WTC11 (cell line): ENCODE measurements at regions not wholly inside any gene's neighbourhood (a gene's known extent, or its start where the extent isn't known, plus 50 kb on each side); places are given as distances from the start of the nearest gene placed in this dataset.

Experiments
- ATAC-seq: fragments of 200-7000 bp; cut with Tn5 transposase; 2 replicates; pipeline ENCODE4 v1.10.0; 2021; ENCODE audit warnings: mild to moderate bottlenecking, moderate library complexity
- CTCF ChIA-PET: fragments of 300-600 bp; sonication (Branson Sonifier 250); formaldehyde crosslinking; loops from one replicate; lab custom pipeline; 2021; ENCODE audit warnings: antibody characterized with exemption; lab: Charles Lee
- POLR2A ChIA-PET: fragments of 350-600 bp; sonication (Branson Sonifier 250); formaldehyde crosslinking; loops from one replicate; lab custom pipeline; 2021; ENCODE audit warnings: antibody characterized with exemption; lab: Charles Lee
- DNase-seq: peaks from one replicate; pipeline ENCODE4 v3.0.0; 2021; ENCODE audit warnings: low spot score
- H3K27ac Mint-ChIP-seq: 2 replicates; pipeline ENCODE4 v1.8.0; 2021; ENCODE audit warnings: mixed read lengths
- H3K27me3 Mint-ChIP-seq: 2 replicates; pipeline ENCODE4 v1.8.0; 2021; ENCODE audit warnings: low read depth, mild to moderate bottlenecking, moderate library complexity, mixed read lengths
- H3K36me3 Mint-ChIP-seq: 2 replicates; pipeline ENCODE4 v1.8.0; 2021; ENCODE audit warnings: mixed read lengths
- H3K4me1 Mint-ChIP-seq: 2 replicates; pipeline ENCODE4 v1.8.0; 2022; ENCODE audit warnings: mixed read lengths
- H3K4me3 Mint-ChIP-seq: 2 replicates; pipeline ENCODE4 v1.8.0; 2021; ENCODE audit warnings: mild to moderate bottlenecking, moderate library complexity, mixed read lengths
- H3K9me3 Mint-ChIP-seq: 2 replicates; pipeline ENCODE4 v1.8.0; 2021; ENCODE audit warnings: mixed read lengths
- CREM ChIP-seq: sonication (generic); formaldehyde crosslinking; IDR thresholded peaks from 2 replicates; pipeline ENCODE4 v1.8.1; 2022; ENCODE audit warnings: mild to moderate bottlenecking, missing genetic modification reagents, moderate library complexity
- HMGA2 ChIP-seq: fragments of 250-450 bp; sonication (Bioruptor Pico); IDR thresholded peaks from 2 replicates; pipeline ENCODE4 v1.4.0; 2021; ENCODE audit warnings: mild to moderate bottlenecking, moderate library complexity
- JAZF1 ChIP-seq: fragments of 250-450 bp; sonication (Bioruptor Pico); IDR thresholded peaks from 2 replicates; pipeline ENCODE4 v1.9.0; 2021; ENCODE audit warnings: moderate library complexity, mild to moderate bottlenecking, inconsistent platforms
- MYBL2 ChIP-seq: sonication (generic); formaldehyde crosslinking; IDR thresholded peaks from 2 replicates; pipeline ENCODE4 v1.8.1; 2023; ENCODE audit warnings: mild to moderate bottlenecking, moderate library complexity, missing genetic modification reagents
- NFYB ChIP-seq: sonication (generic); formaldehyde crosslinking; conservative IDR thresholded peaks from 2 replicates; pipeline ENCODE4 v1.8.0; 2022; ENCODE audit warnings: low read depth, missing genetic modification reagents
- NR1H2 ChIP-seq: sonication (generic); formaldehyde crosslinking; IDR thresholded peaks from 2 replicates; pipeline ENCODE4 v1.9.0; 2021; ENCODE audit warnings: mild to moderate bottlenecking, moderate library complexity, missing genetic modification reagents
- NR2C2 ChIP-seq: sonication (generic); formaldehyde crosslinking; IDR thresholded peaks from 2 replicates; pipeline ENCODE4 v1.8.0; 2022; ENCODE audit warnings: mild to moderate bottlenecking, missing genetic modification reagents
- RORB ChIP-seq: fragments of 250-450 bp; sonication (Bioruptor Pico); IDR thresholded peaks from 2 replicates; pipeline ENCODE4 v1.9.0; 2021; ENCODE audit warnings: mild to moderate bottlenecking
- SMAD4 ChIP-seq: sonication (generic); formaldehyde crosslinking; IDR thresholded peaks from 2 replicates; pipeline ENCODE4 v1.8.0; 2022; ENCODE audit warnings: mild to moderate bottlenecking, missing genetic modification reagents
- TP53 ChIP-seq: sonication (generic); formaldehyde crosslinking; IDR thresholded peaks from 2 replicates; pipeline ENCODE4 v1.8.1; 2023; ENCODE audit warnings: mild to moderate bottlenecking, missing genetic modification reagents
- ZNF138 ChIP-seq: sonication (generic); formaldehyde crosslinking; conservative IDR thresholded peaks from 2 replicates; pipeline ENCODE4 v1.8.1; 2022; ENCODE audit warnings: mild to moderate bottlenecking, moderate library complexity, missing genetic modification reagents
- ZNF317 ChIP-seq: sonication (generic); formaldehyde crosslinking; IDR thresholded peaks from 2 replicates; pipeline ENCODE4 v1.8.1; 2023; ENCODE audit warnings: low read depth, mild to moderate bottlenecking, moderate library complexity, missing genetic modification reagents, borderline replicate concordance
- ZNF671 ChIP-seq: fragments of 250-450 bp; sonication (Bioruptor Pico); IDR thresholded peaks from 2 replicates; pipeline ENCODE4 v1.8.0; 2021; ENCODE audit warnings: mild to moderate bottlenecking
- TF ChIP-seq, protein P1 (sequence below): sonication (generic); formaldehyde crosslinking; conservative IDR thresholded peaks from 2 replicates; pipeline ENCODE4 v1.8.1; 2023; ENCODE audit warnings: mild to moderate bottlenecking, low read depth, missing genetic modification reagents, moderate library complexity
- TF ChIP-seq, protein P2 (sequence below): fragments of 250-450 bp; sonication (Bioruptor Pico); IDR thresholded peaks from 2 replicates; pipeline ENCODE4 v1.9.0; 2021; ENCODE audit warnings: mild to moderate bottlenecking
- TF ChIP-seq, protein P3 (sequence below): sonication (generic); formaldehyde crosslinking; IDR thresholded peaks from 2 replicates; pipeline ENCODE4 v1.8.0; 2022; ENCODE audit warnings: mild to moderate bottlenecking, missing genetic modification reagents
- TF ChIP-seq, protein P4 (sequence below): sonication (generic); formaldehyde crosslinking; IDR thresholded peaks from 2 replicates; pipeline ENCODE4 v1.8.0; 2023; ENCODE audit warnings: missing genetic modification reagents, mild to moderate bottlenecking, borderline replicate concordance
- TF ChIP-seq, protein P5 (sequence below): fragments of 250-450 bp; sonication (Bioruptor Pico); IDR thresholded peaks from 2 replicates; pipeline ENCODE4 v1.8.0; 2021; ENCODE audit warnings: mild to moderate bottlenecking
- TF ChIP-seq, protein P6 (sequence below): sonication (generic); formaldehyde crosslinking; IDR thresholded peaks from 2 replicates; pipeline ENCODE4 v1.8.0; 2022; ENCODE audit warnings: mild to moderate bottlenecking, missing genetic modification reagents
- TF ChIP-seq, protein P7 (sequence below): fragments of 250-450 bp; sonication (Bioruptor Pico); IDR thresholded peaks from 2 replicates; pipeline ENCODE4 v1.9.0; 2021; ENCODE audit warnings: mild to moderate bottlenecking, borderline replicate concordance

DNA sequence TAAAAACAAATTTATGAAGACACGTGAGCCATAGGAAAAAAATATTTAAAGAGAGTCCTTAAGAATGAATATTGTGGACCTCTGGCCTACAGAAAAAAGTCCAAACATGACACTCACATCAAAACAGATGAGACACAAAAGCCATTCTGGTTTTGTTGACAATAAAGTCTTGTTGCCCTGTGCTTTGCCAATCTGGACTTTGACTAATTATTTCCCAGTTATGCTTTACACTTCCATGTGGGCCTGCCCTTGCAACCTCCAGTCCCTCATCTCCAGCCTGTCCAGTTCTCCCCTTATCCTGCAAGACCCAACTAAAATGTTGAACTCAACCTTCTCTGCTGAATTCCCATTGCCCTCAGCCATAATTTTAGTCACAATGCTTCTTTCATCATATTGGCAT, 184.5 kb upstream of the SERP2 start (continued):
- TF ChIP-seq, protein P1, sequence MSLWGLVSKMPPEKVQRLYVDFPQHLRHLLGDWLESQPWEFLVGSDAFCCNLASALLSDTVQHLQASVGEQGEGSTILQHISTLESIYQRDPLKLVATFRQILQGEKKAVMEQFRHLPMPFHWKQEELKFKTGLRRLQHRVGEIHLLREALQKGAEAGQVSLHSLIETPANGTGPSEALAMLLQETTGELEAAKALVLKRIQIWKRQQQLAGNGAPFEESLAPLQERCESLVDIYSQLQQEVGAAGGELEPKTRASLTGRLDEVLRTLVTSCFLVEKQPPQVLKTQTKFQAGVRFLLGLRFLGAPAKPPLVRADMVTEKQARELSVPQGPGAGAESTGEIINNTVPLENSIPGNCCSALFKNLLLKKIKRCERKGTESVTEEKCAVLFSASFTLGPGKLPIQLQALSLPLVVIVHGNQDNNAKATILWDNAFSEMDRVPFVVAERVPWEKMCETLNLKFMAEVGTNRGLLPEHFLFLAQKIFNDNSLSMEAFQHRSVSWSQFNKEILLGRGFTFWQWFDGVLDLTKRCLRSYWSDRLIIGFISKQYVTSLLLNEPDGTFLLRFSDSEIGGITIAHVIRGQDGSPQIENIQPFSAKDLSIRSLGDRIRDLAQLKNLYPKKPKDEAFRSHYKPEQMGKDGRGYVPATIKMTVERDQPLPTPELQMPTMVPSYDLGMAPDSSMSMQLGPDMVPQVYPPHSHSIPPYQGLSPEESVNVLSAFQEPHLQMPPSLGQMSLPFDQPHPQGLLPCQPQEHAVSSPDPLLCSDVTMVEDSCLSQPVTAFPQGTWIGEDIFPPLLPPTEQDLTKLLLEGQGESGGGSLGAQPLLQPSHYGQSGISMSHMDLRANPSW (CRISPR knock-in tag), result no peak
- TF ChIP-seq NR1H2 (CRISPR knock-in tag), result no peak
- TF ChIP-seq HMGA2 (CRISPR knock-in tag), result no peak
- TF ChIP-seq CREM (CRISPR knock-in tag), result no peak

DNA sequence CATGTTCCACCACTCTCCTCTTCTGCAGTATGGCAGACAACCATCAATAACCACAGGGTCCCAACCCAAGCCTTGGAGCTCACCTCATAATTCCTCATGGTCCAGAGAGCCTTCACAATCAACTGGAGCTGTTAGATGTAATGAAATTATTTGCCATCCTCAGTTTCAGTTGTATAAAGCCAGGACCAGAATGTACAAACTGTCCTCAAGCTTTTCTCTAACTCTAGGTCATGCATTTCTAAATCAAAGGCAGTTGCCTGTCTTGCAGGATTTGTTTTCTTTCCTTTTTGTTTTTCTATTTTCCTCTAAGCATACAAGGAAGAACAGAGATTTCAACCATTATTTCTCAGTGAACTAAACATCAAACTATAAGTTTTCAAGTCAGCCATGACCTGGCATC, 182.5 kb upstream of the SERP2 start:
- ATAC-seq, result no peak
- DNase-seq, result no peak
- H3K4me1 Mint-ChIP-seq, result 0 out of 2 replicates have a peak, but pooled peaks cover 3% of the 10 kb centered on the region
- CTCF ChIA-PET, result interaction anchor here (0.5 to 1.9 kb wide), 12 partner anchors 25 to 282 kb away, joined by 3 to 12 read pairs (median 3); no protein-coding TSS in a partner anchor
- H3K27me3 Mint-ChIP-seq, result no peaks in the 10 kb centered on the region
- TF ChIP-seq NFYB, result no peak
- no peak for TF ChIP-seq MYBL2 (CRISPR knock-in tag)
- no peak for TF ChIP-seq ZNF671
- no peak for TF ChIP-seq RORB (CRISPR knock-in tag)
- TF ChIP-seq, protein P2, sequence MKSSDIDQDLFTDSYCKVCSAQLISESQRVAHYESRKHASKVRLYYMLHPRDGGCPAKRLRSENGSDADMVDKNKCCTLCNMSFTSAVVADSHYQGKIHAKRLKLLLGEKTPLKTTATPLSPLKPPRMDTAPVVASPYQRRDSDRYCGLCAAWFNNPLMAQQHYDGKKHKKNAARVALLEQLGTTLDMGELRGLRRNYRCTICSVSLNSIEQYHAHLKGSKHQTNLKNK (CRISPR knock-in tag), result no peak
- TF ChIP-seq ZNF138 (CRISPR knock-in tag), result no peak
- TF ChIP-seq SMAD4, result no peak
- TF ChIP-seq, protein P3, sequence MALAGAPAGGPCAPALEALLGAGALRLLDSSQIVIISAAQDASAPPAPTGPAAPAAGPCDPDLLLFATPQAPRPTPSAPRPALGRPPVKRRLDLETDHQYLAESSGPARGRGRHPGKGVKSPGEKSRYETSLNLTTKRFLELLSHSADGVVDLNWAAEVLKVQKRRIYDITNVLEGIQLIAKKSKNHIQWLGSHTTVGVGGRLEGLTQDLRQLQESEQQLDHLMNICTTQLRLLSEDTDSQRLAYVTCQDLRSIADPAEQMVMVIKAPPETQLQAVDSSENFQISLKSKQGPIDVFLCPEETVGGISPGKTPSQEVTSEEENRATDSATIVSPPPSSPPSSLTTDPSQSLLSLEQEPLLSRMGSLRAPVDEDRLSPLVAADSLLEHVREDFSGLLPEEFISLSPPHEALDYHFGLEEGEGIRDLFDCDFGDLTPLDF (CRISPR knock-in tag), result no peak
- TF ChIP-seq NR2C2 (CRISPR knock-in tag), result no peak
- TF ChIP-seq, protein P4, sequence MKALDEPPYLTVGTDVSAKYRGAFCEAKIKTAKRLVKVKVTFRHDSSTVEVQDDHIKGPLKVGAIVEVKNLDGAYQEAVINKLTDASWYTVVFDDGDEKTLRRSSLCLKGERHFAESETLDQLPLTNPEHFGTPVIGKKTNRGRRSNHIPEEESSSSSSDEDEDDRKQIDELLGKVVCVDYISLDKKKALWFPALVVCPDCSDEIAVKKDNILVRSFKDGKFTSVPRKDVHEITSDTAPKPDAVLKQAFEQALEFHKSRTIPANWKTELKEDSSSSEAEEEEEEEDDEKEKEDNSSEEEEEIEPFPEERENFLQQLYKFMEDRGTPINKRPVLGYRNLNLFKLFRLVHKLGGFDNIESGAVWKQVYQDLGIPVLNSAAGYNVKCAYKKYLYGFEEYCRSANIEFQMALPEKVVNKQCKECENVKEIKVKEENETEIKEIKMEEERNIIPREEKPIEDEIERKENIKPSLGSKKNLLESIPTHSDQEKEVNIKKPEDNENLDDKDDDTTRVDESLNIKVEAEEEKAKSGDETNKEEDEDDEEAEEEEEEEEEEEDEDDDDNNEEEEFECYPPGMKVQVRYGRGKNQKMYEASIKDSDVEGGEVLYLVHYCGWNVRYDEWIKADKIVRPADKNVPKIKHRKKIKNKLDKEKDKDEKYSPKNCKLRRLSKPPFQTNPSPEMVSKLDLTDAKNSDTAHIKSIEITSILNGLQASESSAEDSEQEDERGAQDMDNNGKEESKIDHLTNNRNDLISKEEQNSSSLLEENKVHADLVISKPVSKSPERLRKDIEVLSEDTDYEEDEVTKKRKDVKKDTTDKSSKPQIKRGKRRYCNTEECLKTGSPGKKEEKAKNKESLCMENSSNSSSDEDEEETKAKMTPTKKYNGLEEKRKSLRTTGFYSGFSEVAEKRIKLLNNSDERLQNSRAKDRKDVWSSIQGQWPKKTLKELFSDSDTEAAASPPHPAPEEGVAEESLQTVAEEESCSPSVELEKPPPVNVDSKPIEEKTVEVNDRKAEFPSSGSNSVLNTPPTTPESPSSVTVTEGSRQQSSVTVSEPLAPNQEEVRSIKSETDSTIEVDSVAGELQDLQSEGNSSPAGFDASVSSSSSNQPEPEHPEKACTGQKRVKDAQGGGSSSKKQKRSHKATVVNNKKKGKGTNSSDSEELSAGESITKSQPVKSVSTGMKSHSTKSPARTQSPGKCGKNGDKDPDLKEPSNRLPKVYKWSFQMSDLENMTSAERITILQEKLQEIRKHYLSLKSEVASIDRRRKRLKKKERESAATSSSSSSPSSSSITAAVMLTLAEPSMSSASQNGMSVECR (CRISPR knock-in tag), result no peak
- TF ChIP-seq, protein P5, sequence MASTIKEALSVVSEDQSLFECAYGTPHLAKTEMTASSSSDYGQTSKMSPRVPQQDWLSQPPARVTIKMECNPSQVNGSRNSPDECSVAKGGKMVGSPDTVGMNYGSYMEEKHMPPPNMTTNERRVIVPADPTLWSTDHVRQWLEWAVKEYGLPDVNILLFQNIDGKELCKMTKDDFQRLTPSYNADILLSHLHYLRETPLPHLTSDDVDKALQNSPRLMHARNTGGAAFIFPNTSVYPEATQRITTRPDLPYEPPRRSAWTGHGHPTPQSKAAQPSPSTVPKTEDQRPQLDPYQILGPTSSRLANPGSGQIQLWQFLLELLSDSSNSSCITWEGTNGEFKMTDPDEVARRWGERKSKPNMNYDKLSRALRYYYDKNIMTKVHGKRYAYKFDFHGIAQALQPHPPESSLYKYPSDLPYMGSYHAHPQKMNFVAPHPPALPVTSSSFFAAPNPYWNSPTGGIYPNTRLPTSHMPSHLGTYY (CRISPR knock-in tag), result no peak
- TF ChIP-seq ZNF317 (CRISPR knock-in tag), result no peak
- no peak for TF ChIP-seq JAZF1 (CRISPR knock-in tag)
- TF ChIP-seq, protein P6, sequence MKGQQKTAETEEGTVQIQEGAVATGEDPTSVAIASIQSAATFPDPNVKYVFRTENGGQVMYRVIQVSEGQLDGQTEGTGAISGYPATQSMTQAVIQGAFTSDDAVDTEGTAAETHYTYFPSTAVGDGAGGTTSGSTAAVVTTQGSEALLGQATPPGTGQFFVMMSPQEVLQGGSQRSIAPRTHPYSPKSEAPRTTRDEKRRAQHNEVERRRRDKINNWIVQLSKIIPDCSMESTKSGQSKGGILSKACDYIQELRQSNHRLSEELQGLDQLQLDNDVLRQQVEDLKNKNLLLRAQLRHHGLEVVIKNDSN (CRISPR knock-in tag), result no peak
- TF ChIP-seq, protein P7, sequence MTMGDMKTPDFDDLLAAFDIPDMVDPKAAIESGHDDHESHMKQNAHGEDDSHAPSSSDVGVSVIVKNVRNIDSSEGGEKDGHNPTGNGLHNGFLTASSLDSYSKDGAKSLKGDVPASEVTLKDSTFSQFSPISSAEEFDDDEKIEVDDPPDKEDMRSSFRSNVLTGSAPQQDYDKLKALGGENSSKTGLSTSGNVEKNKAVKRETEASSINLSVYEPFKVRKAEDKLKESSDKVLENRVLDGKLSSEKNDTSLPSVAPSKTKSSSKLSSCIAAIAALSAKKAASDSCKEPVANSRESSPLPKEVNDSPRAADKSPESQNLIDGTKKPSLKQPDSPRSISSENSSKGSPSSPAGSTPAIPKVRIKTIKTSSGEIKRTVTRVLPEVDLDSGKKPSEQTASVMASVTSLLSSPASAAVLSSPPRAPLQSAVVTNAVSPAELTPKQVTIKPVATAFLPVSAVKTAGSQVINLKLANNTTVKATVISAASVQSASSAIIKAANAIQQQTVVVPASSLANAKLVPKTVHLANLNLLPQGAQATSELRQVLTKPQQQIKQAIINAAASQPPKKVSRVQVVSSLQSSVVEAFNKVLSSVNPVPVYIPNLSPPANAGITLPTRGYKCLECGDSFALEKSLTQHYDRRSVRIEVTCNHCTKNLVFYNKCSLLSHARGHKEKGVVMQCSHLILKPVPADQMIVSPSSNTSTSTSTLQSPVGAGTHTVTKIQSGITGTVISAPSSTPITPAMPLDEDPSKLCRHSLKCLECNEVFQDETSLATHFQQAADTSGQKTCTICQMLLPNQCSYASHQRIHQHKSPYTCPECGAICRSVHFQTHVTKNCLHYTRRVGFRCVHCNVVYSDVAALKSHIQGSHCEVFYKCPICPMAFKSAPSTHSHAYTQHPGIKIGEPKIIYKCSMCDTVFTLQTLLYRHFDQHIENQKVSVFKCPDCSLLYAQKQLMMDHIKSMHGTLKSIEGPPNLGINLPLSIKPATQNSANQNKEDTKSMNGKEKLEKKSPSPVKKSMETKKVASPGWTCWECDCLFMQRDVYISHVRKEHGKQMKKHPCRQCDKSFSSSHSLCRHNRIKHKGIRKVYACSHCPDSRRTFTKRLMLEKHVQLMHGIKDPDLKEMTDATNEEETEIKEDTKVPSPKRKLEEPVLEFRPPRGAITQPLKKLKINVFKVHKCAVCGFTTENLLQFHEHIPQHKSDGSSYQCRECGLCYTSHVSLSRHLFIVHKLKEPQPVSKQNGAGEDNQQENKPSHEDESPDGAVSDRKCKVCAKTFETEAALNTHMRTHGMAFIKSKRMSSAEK, result no peak
- TF ChIP-seq TP53 (CRISPR knock-in tag), result no peak
- H3K27ac Mint-ChIP-seq, result no peak overlapping the region
- H3K9me3 Mint-ChIP-seq, result no peaks in the 10 kb centered on the region; the same call in 1 of the 2 replicates
- H3K4me3 Mint-ChIP-seq, result no peak overlapping the region
- POLR2A ChIA-PET, result interaction anchor here (1.7 to 2.0 kb wide), 2 partner anchors 244 to 246 kb away, joined by 5 to 8 read pairs; no protein-coding TSS in a partner anchor
- H3K36me3 Mint-ChIP-seq, result no peaks in the 10 kb centered on the region
